ENCODE measurements at regions not wholly inside any gene's neighbourhood (a gene's known extent, or its start where the extent isn't known, plus 50 kb on each side); places are given as distances from the start of the nearest gene placed in this dataset.

DNA sequence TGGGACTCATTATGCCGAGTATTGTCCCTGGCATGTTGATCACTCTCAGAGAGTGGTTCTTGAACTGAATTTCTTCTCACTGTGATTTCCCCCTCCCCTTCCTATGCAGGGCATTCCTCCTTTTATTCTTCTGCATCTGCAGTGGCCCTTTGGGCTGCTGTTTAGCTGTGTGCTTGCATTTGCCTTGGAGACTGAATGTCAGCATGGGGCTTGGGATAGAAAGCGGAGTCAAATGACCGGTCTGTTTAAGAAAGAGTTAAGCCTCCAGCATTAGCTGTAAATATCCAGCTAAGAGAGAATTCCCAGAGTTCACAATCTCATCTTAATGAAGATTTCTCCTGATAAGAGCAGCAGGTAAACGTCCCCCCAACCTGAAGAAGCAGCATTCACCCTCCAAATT is 65.6 kb upstream of the RMST start:
- Mint-ChIP-seq H3K4me1 (peaks cover 13% of the 10 kb centered on the region), H3K36me3 (no peaks in the 10 kb centered on the region), H3K9me3 (peaks cover 4% of the 10 kb centered on the region), H3K27me3 (ENCODE audit: low read depth) (peaks cover 2% of the 10 kb centered on the region), H3K4me3 (no peak overlapping the region), H3K27ac (no peak overlapping the region)
- no peak for DNase-seq (ENCODE audit: low spot score in 2 of 2, unreplicated experiment in 2 of 2)
- TF ChIP-seq, protein P1, sequence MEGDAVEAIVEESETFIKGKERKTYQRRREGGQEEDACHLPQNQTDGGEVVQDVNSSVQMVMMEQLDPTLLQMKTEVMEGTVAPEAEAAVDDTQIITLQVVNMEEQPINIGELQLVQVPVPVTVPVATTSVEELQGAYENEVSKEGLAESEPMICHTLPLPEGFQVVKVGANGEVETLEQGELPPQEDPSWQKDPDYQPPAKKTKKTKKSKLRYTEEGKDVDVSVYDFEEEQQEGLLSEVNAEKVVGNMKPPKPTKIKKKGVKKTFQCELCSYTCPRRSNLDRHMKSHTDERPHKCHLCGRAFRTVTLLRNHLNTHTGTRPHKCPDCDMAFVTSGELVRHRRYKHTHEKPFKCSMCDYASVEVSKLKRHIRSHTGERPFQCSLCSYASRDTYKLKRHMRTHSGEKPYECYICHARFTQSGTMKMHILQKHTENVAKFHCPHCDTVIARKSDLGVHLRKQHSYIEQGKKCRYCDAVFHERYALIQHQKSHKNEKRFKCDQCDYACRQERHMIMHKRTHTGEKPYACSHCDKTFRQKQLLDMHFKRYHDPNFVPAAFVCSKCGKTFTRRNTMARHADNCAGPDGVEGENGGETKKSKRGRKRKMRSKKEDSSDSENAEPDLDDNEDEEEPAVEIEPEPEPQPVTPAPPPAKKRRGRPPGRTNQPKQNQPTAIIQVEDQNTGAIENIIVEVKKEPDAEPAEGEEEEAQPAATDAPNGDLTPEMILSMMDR (IDR thresholded peaks at IDR 0.05; ENCODE audit: unreplicated experiment): no peak

DNA sequence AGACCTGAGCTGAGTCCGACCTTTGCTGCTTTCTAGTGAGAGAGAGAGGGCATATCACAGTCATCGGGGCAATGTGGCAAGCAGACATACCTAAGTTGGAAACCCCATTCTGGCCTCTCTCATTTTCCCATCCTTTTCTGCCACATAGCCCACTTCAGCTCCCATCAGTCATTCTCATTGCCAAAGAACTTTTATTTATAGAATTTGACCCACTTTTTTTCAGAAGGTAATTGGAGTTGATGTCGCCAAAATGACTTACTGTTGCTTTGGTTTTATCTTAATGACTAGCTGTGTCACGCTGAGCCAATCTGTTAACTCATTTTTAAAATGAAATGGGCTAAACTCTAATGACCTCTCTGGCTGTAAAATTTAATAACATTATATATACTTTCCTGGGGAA is 63.9 kb upstream of the RMST start:
- Mint-ChIP-seq H3K4me3 (no peak overlapping the region), H3K9me3 (peaks cover 4% of the 10 kb centered on the region), H3K27ac (no peak overlapping the region), H3K36me3 (no peaks in the 10 kb centered on the region), H3K4me1 (peaks cover 14% of the 10 kb centered on the region), H3K27me3 (ENCODE audit: low read depth) (no peaks in the 10 kb centered on the region)
- TF ChIP-seq, protein P1 (IDR thresholded peaks at IDR 0.05; ENCODE audit: unreplicated experiment): no peak
- no peak for DNase-seq (ENCODE audit: low spot score in 2 of 2, unreplicated experiment in 2 of 2)

DNA sequence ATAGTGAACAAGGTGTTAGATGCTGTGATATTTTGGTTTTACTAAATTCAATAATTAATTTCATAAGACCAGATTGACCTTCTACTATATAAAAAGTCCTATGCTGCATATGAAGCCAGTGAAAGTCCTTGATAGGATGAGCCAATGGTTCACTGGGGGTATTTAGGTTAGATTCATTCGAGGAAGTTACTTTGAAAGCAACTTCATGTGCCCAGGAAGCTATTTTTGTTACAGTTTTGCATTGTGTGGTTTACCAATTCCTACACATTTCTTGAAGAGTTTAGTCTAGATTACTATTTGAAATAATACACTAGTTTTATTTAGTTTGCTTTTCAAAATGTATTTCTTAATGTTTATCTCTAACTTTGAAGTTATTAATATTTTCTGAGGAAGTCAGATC is 58.5 kb upstream of the RMST start:
- Mint-ChIP-seq H3K9me3 (peaks cover 4% of the 10 kb centered on the region), H3K4me1 (peaks cover 5% of the 10 kb centered on the region), H3K4me3 (no peak overlapping the region), H3K27me3 (ENCODE audit: low read depth) (no peaks in the 10 kb centered on the region), H3K36me3 (no peaks in the 10 kb centered on the region), H3K27ac (no peak overlapping the region)
- TF ChIP-seq, protein P1 (IDR thresholded peaks at IDR 0.05; ENCODE audit: unreplicated experiment): no peak
- DNase-seq (ENCODE audit: low spot score in 2 of 2, unreplicated experiment in 2 of 2): no peak

DNA sequence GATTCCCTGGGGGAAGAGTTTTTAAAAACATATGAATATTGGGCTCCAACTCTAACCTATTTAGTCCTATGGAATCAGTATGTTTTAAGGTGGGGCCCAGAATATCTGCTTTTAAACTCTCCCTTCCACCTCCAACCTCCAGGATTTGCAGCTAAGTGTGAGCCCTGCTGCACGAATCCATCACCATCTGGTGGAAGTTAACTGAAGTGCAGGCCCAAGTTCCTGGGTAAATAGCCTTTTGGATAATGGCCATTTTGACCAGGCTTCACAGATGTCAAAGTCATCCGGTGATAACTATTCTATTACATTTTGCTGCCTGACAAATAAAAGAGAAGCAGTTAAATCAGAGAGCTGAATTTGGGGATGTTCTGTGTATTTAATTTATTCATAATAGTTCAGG is 58.1 kb upstream of the RMST start:
- DNase-seq (ENCODE audit: low spot score in 2 of 2, unreplicated experiment in 2 of 2): no peak
- Mint-ChIP-seq H3K4me3 (no peak overlapping the region), H3K36me3 (no peaks in the 10 kb centered on the region), H3K9me3 (peaks cover 4% of the 10 kb centered on the region), H3K27ac (no peak overlapping the region), H3K27me3 (ENCODE audit: low read depth) (no peaks in the 10 kb centered on the region), H3K4me1 (peaks cover 4% of the 10 kb centered on the region)
- TF ChIP-seq, protein P1 (IDR thresholded peaks at IDR 0.05; ENCODE audit: unreplicated experiment): peak; percentile 83

DNA sequence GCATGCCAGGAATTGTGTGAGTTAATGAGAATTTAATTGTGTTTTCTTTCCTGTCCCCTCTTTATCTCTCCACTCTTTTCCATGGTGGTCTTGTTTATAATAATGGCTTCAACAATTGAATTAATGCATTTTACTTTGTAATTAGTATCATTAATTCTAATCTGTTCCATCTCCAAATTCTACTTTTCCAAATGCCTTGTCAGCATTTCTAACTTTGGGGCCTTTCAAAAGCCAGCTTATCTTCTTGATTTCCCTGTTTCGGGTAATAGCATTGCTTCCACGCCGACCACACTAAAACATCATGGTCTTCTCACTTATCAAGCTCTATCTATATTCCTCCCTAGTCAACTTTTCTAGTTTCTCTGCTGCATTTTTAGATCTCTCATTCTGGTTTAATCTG is 54.2 kb upstream of the RMST start:
- Mint-ChIP-seq H3K27me3 (ENCODE audit: low read depth) (no peaks in the 10 kb centered on the region), H3K9me3 (no peaks in the 10 kb centered on the region), H3K4me3 (no peak overlapping the region), H3K4me1 (no peaks in the 10 kb centered on the region), H3K27ac (no peak overlapping the region), H3K36me3 (no peaks in the 10 kb centered on the region)
- TF ChIP-seq, protein P1 (IDR thresholded peaks at IDR 0.05; ENCODE audit: unreplicated experiment): no peak
- no peak for DNase-seq (ENCODE audit: low spot score in 2 of 2, unreplicated experiment in 2 of 2)

DNA sequence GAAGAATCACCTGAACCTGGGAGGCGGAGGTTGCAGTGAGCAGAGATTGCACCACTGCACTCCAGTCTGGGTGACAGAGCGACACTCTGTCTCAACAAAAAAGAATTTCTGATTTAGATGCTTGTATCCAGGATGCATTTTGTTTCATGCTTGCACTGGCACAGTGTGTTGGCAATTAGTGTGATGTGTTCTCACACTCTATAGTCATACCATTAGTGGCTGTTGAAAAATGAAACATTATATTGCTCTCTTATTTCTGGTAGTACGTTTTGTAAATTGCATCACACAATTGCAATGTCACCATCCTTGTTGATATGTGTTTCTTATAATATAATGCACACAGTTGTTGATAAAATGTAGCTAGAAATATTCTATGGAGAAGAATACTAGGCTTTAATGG is 51.3 kb upstream of the RMST start:
- Mint-ChIP-seq H3K4me1 (no peaks in the 10 kb centered on the region), H3K27me3 (ENCODE audit: low read depth) (no peaks in the 10 kb centered on the region), H3K36me3 (no peaks in the 10 kb centered on the region), H3K4me3 (no peak overlapping the region), H3K27ac (no peak overlapping the region), H3K9me3 (no peaks in the 10 kb centered on the region)
- TF ChIP-seq, protein P1 (IDR thresholded peaks at IDR 0.05; ENCODE audit: unreplicated experiment): no peak
- no peak for DNase-seq (ENCODE audit: low spot score in 2 of 2, unreplicated experiment in 2 of 2)

Measured in mesothelial cell of epicardium (in vitro differentiated cells).